Stimulated activated naive CD4-positive, alpha-beta T cell treated with Interleukin-2 at 50 U/mL for 16 hours (primary cell): ENCODE measurements at regions not wholly inside any gene's neighbourhood (a gene's known extent, or its start where the extent isn't known, plus 50 kb on each side); places are given as distances from the start of the nearest gene placed in this dataset.
"Not testable (repeated sequence)": the region's sequence is repeated elsewhere in the genome, so short reads cannot be mapped to it uniquely, and the experiment has no call there.

Source experiments
- DNase-seq: peaks from one replicate; lab custom pipeline; 2025; lab: John Stamatoyannopoulos, UW

- DNase-seq = not testable (repeated sequence)
Measured at GRCh38 chr1:83238654-83239053, 760.3 kb downstream of the TTLL7 start.

- not testable (repeated sequence) for DNase-seq
Measured at GRCh38 chr1:83219788-83220187, 779.1 kb downstream of the TTLL7 start.

- DNase-seq = not testable (repeated sequence)
Measured at GRCh38 chr1:83218036-83218716, 780.8 kb downstream of the TTLL7 start.

DNA sequence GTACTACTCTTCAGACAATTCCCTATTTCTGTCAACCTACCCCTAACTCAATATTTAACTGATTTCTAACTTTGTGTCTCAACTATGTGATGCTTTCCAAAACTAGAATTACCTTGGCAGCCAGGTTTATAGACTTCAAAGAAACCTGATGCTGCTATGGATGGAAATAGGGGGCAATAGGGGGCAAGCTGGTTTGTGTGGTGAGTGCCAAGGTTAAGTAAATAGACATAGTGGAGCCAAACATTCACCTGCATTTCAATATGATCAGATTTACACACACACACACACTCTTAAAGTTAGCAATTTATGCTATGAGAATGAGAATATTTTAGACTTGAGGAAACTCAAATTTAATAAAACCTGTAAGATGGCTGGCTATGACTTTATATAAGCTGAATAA, 784.6 kb downstream of the TTLL7 start:
- not testable (repeated sequence) for DNase-seq

DNA sequence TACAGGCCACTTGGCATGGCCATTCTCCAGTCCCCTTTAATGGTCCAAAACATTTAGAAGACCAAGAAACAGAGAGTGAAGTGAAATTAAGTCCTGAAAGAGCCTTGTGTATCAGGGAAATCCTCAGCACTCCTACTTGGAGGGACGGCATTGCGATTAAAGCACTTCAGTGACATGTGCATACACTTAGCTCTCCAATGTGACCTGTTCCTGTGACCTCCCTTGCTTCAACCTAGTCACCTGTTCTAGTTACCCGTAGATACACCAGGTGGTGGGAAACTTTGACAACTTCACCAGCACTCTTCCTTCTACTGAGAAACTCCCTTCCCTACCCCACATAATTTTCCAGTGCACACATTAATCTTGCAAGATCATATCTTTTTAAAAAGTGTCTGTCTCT, 785.3 kb downstream of the TTLL7 start:
- DNase-seq = not testable (repeated sequence)

GRCh38 chr1:83212033-83212432, 786.9 kb downstream of the TTLL7 start:
- DNase-seq = not testable (repeated sequence)

DNA sequence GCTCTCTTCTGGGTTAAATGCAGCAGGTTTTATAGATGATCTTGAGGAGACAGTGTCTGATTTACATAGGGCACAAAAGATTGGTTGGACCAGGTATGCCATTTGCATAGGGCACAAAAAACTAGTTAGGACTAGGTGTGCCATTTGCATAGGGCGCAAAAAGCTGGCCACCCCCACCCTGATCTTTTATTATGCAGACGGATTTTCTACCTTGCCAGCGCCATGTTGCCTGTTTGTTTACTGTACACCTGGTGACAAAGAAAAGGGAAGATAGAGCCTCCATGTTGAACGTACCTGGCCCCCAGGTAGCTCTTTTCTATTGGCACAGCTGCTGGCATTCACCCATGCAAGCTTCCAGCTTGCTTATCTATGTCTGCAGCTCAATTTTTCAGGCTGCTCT, 790.4 kb downstream of the TTLL7 start:
- DNase-seq = not testable (repeated sequence)

GRCh38 chr1:83194610-83195009, 804.3 kb downstream of the TTLL7 start:
- not testable (repeated sequence) for DNase-seq

DNA sequence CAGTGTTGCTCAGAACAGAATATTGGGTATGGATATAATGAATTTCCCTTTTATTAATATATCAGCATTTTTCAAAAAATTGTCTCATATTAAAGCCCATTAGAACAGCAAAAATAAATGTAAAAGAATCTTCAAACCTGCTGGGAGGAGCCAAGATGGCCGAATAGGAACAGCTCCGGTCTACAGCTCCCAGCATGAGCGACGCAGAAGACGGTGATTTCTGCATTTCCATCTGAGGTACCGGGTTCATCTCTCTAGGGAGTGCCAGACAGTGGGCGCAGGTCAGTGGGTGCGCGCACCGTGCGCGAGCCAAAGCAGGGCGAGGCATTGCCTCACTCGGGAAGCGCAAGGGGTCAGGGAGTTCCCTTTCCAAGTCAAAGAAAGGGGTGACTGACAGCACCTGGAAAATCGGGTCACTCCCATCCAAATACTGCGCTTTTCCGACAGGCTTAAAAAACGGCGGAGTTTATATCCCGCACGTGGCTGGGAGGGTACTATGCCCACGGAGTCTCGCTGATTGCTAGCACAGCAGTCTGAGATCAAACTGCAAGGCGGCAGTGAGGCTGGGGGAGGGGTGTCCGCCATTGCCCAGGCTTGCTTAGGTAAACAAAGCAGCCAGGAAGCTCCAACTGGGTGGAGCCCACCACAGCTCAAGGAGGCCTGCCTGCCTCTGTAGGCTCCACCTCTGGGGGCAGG, 816.8 kb downstream of the TTLL7 start:
- not testable (repeated sequence) for DNase-seq

DNA sequence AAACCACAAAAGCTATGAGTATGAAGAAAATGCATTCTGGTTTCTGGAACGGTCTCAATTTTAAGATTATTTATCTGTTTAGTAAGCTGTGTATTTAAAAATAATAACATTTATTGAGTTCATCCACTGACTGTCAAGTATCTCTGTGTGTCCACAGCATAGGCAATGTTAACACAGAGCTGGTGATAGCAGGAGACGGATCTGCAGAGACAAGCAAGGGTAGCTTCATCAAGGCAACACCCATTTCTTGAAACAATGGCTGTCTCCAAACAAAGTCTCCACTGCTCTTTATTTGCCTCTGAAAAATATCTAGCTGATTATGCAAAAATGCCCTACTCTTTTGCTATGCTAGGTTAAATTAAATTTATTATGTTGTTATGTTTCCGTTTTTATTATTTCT, 818.3 kb downstream of the TTLL7 start:
- not testable (repeated sequence) for DNase-seq

GRCh38 chr1:83167634-83168033, 831.3 kb downstream of the TTLL7 start:
- DNase-seq = not testable (repeated sequence)

- not testable (repeated sequence) for DNase-seq
Measured at GRCh38 chr1:83163879-83164475, 835.0 kb downstream of the TTLL7 start.

DNA sequence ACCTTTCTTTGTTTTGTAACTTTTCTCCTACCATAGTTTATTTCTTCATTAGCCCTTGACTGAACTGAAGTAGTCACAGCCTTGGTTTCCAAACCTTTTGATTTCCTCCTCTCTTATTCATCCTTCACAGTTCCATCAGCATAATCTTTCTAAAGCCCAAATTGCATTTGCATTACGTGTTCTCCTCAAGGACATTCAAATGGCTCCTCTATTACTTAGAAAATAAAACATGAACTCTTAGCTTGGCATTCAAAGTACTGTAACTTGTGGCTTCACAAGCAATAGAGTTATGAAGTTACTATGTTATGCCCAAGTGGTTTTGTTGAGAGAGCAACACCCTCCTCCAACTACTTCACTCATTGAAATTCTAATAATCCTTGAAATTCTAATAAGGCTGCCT, 840.0 kb downstream of the TTLL7 start:
- not testable (repeated sequence) for DNase-seq

GRCh38 chr1:83154306-83154705, 844.6 kb downstream of the TTLL7 start:
- DNase-seq = not testable (repeated sequence)

DNA sequence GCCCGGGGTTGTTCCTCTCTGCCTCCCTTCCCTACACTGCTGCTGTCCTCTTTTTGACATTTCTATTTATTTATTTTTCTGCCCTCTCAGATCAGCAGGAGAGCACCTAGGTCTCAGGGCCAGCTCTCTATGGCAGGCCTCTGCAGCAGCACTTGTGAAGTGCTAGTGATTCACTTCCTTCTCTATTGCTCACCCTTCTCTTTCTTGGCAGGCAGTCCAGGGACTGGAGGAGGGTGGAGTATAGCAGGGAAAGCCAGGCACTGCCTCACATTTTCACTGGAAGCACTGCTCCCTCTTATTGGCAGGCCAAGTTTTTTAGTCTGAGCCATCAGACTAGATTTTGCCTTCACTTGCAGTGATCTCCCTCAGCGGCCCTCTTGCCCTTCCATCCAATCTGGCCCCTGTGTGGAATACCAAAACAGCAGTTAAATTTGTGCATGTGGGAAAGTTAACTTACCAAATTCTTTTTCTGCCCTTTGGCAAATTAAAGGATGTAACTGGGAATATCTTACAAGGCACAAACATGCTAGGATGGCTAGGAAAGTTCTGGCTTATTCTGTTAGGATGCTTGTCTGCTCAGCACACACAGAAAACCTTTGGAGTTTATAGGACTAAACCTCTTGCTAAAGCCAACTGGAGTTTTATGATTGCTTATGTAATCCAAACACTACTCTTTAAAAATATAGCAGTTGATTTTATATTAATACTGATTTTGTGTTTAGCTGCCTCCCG, 847.6 kb downstream of the TTLL7 start:
- DNase-seq = not testable (repeated sequence)

GRCh38 chr1:83150479-83150878, 848.5 kb downstream of the TTLL7 start:
- not testable (repeated sequence) for DNase-seq

- not testable (repeated sequence) for DNase-seq
Measured at GRCh38 chr1:83145820-83146219, 853.1 kb downstream of the TTLL7 start.

DNA sequence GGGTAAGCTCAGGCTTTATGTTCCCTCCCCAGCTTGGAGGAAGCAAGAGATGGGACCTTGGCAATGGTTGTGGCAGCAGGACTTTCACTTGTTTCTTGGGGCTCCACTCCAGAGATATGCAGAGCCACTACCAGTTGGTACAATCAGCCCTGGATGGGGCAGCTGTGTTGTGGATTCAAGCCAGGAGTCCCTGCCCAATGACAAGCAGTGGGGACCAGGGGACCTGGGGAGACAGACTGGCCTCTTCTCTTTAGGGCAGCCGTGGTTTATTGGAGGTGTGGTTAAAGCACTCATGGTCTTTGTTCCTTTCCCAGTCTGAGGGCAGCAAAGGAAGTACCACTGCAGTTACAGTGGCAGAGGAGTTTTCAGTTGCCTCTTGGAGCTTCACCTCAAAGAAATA, 856.1 kb downstream of the TTLL7 start:
- not testable (repeated sequence) for DNase-seq

DNA sequence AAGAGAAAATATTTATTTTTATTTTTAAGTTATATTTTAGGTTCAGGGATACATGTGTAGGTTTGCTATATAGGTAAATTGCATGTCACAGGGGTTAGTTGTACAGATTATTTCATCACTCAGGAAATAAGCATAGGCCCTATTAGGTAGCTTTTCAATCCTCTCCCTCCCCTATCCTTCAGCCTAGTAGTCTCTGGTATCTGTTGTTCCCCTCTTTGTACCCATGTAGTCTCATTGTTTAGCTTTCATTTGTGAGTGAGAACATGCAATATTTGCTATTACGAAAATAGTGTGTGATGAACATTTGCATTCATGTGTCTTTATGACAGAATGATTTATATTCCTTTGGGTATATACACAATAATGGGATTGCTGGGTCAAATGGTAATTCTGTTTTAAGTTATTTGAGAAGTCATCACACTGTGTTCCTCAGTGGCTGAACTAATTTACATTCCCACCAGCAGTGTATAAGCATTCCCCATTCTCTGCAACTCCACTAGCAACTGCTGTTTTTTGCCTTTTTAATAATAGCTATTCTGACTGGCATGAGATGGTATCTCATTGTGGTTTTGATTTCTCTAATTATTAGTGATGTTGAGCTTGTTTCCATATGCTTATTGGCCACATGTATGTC, 863.3 kb downstream of the TTLL7 start:
- DNase-seq = not testable (repeated sequence)

GRCh38 chr1:83134322-83135014, 864.5 kb downstream of the TTLL7 start:
- DNase-seq = not testable (repeated sequence)

GRCh38 chr1:83131692-83131955, 867.3 kb downstream of the TTLL7 start:
- DNase-seq = no peak
